ENCODE measurements at regions not wholly inside any gene's neighbourhood (a gene's known extent, or its start where the extent isn't known, plus 50 kb on each side); places are given as distances from the start of the nearest gene placed in this dataset.

DNA sequence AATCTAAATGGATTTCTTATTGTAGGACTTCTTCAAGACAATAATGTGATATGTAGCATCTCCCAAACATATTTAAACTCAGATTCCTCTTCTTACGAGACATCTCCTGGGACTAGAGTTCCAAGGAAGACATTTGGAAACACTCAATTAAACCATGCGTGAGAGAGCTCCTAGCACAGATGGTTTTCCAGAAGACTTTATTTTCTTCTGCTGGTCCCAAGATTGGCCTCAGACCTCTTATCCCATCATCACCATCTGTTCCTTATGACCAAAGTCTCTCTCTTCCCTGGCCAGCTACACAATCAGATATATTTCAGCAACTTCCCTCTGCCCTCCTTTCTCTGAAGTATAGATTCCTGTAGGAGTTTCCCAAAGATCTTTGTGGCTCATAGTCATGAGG, 93.2 kb upstream of the JARID2 start:
- TF ChIP-seq, protein P1, sequence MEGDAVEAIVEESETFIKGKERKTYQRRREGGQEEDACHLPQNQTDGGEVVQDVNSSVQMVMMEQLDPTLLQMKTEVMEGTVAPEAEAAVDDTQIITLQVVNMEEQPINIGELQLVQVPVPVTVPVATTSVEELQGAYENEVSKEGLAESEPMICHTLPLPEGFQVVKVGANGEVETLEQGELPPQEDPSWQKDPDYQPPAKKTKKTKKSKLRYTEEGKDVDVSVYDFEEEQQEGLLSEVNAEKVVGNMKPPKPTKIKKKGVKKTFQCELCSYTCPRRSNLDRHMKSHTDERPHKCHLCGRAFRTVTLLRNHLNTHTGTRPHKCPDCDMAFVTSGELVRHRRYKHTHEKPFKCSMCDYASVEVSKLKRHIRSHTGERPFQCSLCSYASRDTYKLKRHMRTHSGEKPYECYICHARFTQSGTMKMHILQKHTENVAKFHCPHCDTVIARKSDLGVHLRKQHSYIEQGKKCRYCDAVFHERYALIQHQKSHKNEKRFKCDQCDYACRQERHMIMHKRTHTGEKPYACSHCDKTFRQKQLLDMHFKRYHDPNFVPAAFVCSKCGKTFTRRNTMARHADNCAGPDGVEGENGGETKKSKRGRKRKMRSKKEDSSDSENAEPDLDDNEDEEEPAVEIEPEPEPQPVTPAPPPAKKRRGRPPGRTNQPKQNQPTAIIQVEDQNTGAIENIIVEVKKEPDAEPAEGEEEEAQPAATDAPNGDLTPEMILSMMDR (IDR thresholded peaks at IDR 0.05; ENCODE audit: insufficient read depth, low read length): no peak
- TF ChIP-seq POLR2AphosphoS5 (IDR thresholded peaks at IDR 0.05; ENCODE audit: low read depth): no peak
- TF ChIP-seq GABPA (IDR thresholded peaks at IDR 0.05; ENCODE audit: low read depth): no peak

All from HL-60 (cell line).